GM21717 (cell line): ENCODE measurements at regions not wholly inside any gene's neighbourhood (a gene's known extent, or its start where the extent isn't known, plus 50 kb on each side); places are given as distances from the start of the nearest gene placed in this dataset.
"Not testable (repeated sequence)": the region's sequence is repeated elsewhere in the genome, so short reads cannot be mapped to it uniquely, and the experiment has no call there.

Experiments used
- ATAC-seq: cut with Tn5 transposase; IDR thresholded peaks from one replicate; pipeline ENCODE4 v1.9.1; 2021; ENCODE audit warnings: mild to moderate bottlenecking, moderate library complexity; ENCODE audit not compliant: unreplicated experiment

GRCh38 chr13:73647417-73647816, 486.8 kb downstream of the KLF12 start:
- ATAC-seq: no peak

- not testable (repeated sequence) for ATAC-seq
Observed at GRCh38 chr13:73640476-73641179, 493.6 kb downstream of the KLF12 start.

DNA sequence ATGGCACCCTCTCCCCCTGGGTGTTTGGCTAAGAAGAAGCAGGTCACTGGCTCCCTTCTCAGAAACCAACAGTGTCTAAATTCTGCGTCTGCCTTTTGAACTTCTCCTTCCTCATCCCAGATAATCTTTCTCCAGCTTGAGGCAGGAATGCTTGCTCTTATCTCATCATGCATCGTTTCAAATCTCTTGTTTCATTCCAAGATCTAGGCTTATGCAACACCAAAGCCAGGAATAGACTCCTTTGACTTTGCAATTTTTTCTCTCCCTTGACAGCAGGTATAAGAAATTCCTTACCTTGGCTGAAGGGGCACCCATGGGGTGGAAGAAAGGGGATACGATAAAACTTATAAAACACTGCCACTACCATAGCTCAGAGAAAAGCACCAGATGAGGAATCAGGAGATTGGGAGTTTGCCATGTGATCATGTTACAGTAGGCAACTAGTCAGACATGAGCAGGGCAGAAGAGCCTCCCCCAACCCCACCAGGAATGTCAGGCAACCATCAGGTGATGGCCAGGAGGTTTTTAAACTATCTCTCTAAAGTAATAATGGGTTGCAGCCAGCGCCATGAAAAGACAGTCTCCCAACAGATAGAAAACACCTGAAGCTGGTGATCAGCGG, 498.9 kb downstream of the KLF12 start:
- no peak for ATAC-seq

- ATAC-seq: no peak
Observed at GRCh38 chr13:73633817-73634460, 500.3 kb downstream of the KLF12 start.

- no peak for ATAC-seq
Observed at GRCh38 chr13:73631411-73631810, 502.8 kb downstream of the KLF12 start.

DNA sequence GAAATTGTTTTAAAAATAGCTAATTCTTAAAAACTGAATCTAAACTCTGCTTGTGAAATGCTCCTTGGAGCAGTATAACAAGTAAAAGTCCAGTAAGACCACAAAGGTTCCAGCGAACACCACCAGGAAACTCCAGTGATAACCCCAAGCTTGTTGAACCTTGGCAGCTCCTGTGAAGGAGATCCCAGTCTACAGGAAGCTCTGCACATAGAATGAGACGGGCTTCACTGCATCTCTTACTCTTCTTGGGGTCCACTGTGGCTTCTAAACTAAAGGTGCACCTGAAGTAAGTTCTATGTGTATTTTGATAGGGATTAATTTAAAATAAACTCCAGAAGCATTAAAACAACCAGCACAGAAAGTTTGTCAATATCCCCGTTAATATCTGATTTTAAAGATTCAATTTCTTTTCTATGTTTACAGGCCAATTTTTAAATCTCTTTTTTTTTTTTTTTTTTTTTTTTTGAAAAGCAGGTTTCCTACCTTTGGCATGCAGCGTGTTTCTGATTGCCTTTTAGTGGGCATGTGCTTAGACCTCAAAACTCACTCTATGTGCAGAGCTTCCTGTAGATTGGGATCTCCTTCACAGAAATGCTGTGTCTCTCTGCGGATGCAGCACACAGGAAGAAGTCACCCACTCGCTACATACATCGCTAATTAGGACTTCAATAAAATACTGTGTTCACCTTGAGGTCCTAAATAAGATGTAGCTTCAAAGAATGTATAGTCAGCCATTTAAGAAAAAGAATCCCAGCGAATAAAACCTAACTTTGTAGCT, 508.5 kb downstream of the KLF12 start:
- ATAC-seq: no peak

GRCh38 chr13:73623281-73623680, 510.9 kb downstream of the KLF12 start:
- ATAC-seq: no peak

DNA sequence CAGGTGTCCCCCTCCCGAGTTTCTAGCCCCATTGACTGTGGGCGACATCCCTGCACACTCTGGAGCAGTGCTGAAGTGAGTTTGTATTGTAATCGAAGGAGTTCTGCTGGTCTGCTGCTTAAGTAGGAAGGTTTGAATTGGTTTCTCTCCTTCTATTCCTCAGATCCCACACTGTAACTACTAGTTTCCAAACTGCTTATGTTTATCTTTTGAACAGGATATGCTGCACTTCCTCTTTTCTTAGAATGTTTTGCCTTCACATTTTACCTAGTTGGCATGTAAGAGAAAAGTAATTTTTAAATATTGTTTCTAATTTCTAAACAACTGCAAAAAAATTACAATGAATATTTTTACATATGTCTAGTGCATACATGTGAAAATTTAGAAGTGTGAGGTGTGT, 511.8 kb downstream of the KLF12 start:
- ATAC-seq: no peak

GRCh38 chr13:73618275-73618865, 515.8 kb downstream of the KLF12 start:
- ATAC-seq: no peak

DNA sequence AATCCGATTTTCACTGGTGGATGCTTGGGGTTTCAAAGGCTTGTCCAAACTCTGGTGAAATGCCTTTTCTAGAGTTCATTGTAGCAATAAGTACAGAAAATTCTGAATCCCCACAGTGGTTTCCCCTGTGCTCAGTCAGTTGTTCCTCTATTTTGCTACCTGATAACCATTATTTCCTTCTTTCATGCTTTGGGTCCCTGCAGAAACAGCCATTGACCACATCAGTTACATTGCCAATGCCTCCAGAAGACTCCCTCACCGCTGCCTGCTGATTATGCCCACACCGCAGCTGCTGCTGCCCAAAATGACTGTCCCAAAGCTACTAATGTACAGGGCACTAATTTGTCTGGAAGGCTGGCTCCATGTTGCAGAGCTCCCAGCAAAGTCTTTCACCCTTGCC, 517.3 kb downstream of the KLF12 start:
- ATAC-seq: no peak

DNA sequence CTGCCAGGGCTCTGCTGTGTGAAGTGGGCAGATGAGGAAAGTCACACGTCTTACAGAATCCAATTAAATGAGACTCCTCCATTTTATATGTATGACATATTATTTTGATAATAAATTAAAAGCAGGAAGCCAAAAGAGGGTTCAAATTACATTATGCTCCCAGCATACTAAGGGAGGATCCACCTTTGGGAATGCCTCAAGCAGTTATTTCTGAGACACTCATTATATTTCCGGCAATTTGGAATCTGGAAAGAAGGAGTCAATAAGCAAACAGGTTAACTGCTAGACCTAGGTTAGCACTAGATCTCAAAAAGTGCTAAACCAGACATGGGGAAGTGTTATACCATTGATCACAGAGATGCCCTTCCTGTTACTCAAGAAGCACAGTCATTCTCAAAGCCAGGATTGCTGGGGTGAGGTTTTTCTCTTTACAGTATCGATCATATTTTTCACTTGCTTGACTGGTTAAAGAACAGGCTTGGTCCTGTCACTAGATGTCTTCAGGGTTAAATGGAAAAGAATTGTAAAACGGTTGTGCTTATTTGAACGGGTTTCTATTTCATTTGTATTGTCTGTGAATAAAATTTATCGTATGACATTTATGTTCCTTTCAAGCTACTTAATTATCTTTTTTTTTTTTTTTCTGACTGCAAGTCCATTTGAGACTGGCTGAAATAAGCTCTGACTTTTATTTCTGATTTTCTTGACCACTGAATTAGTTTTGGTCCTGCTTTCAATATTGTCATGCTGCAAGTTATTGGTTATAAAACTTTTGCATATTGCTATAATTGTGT, 523.2 kb downstream of the KLF12 start:
- no peak for ATAC-seq

DNA sequence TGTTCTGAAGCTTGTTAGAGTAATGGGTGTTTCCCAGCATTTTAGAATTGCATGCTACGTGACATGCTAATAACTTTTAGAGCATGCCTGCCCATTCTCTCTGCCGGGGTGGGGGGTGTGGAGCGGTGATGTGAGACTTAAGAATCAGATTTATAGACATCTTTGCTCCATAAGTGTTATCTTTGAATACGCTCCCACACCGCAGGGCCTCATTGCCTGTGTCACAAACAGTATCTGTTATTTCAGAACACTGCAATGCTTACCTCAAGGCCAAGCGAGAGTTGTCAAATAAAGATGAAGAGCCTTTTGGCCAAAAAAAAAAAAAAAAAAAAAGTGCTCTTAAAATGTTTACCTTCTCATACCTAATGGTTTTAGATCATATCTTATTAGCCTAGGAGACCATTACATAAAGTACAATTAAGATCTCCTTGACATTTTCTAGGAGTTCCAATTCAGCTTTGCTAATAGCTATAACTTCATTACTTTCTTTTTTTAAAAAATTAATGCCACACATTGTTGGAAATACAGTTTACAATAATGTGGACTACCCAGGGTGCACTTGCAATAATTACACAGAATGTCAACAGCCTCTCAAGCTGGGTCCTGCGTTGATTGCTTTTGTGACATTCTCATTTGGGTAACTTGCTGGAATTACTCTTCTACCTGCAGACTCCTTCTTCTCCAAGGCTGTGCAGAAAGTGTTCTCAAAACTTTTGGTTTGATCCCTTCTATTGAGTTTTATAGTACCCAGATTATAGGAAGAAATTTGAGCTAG, 525.3 kb downstream of the KLF12 start:
- no peak for ATAC-seq

DNA sequence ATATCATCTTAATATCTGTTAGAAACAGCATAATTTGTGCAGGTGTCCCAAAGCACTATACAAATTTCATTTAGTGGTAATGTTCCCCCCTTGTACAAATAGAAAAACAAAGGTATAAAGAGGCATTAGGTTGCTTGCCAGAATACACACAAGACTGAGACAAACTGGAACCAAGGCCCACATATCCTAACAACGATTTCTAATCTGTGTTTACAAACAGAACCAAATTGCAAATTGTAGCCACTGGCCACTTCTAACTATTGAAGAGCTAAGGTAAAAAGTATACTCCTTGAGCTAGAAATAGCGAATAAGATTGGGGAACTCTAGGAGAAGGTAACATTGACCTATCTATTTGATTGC, 526.1 kb downstream of the KLF12 start:
- ATAC-seq: no peak

GRCh38 chr13:73607489-73608156, 526.6 kb downstream of the KLF12 start:
- ATAC-seq: no peak

- no peak for ATAC-seq
Observed at GRCh38 chr13:73603646-73604045, 530.6 kb downstream of the KLF12 start.

GRCh38 chr13:73602295-73602694, 531.9 kb downstream of the KLF12 start:
- ATAC-seq: no peak

- no peak for ATAC-seq
Observed at GRCh38 chr13:73601708-73602107, 532.5 kb downstream of the KLF12 start.

- no peak for ATAC-seq
Observed at GRCh38 chr13:73599232-73600128, 534.7 kb downstream of the KLF12 start.
